ENCODE measurements at regions not wholly inside any gene's neighbourhood (a gene's known extent, or its start where the extent isn't known, plus 50 kb on each side); places are given as distances from the start of the nearest gene placed in this dataset.
A peak's percentile ranks its signal among the peaks of the same experiment; 100 is the strongest.

DNA sequence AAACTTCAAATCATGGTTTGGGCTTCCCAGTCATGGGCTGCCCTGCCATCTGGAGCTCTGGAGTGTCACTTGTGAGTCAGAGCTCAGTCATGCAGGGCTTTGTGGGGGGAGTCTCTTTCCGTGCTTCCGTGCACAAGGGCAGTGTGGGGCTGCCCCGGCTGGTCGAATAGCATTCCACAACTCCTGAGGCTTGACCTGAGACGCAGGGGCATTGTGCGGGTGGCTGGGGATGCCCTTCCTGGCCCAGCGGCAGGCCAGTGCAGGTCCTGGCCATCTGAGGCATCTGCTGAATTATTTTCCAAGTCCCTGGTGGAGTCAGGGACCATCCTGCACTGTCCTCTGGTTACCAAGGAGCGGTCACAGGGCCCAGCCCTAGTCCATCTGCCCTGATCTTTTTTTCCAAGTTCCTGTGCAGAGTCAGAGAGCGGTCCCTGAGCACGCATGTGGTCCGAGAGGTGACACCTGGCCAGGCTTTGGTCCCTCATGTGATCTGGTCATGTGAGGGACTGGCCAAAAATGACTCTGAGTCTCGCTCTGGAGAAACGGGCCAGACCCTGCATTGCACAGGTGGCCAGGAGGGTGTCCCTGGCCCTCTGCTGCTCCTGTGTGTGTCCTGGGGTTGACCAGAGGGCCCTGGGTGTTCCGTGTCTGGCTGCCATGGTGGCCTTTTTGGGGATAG lies 167.0 kb upstream of the ALG10B start (continued):
- no peak for TF ChIP-seq ELF1 (IDR thresholded peaks at IDR 0.05; ENCODE audit: borderline replicate concordance, low read depth)
- TF ChIP-seq, protein P1, sequence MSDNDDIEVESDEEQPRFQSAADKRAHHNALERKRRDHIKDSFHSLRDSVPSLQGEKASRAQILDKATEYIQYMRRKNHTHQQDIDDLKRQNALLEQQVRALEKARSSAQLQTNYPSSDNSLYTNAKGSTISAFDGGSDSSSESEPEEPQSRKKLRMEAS (IDR thresholded peaks at IDR 0.05) = peak; percentile 65; the same call in 1 of the 2 replicates

DNA sequence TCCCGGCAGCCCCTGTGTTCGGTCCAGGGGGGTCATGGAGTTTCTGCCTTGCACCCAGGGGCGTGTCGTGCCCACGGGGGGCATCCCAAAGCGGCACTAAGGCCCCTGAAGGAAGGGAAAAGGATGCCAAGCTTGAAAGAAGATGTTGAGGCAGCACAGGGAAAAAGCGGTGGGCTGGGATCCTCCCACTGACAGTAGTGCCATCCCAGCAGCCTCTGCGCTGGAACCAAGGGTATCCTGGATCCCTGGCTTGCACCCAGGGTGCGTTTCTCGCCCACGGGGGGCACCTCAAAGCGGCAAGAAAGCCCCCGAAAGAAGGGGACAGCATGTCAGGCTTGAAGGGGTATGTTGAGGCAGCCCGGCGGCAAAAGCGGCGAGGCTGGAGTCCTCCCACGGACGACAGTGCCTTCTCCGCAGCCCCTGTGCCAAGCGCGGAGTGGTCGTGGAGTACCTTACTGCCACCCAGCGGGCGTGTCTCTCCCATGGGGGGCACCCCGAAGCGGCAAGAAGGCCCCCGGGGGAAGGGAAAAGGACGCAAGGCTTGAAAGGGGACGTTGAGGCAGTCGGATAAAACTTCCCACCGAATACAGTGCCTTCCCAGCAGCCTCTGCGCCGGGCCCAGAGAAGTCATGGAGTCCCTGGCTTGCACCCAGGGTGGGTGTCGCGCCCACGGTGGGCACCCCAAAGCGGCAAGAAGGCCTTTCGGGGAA lies 164.4 kb upstream of the ALG10B start:
- ChIA-PET RAD21 (ENCODE audit: low non-redundant PET in 1 of 2, low total read pairs in 2 of 2, uncharacterized antibody in 2 of 2, unreplicated experiment in 2 of 2) (no interaction called here), CTCF (no interaction called here), POLR2A (no interaction called here)
- Histone ChIP-seq H3K9me2 (ENCODE audit: insufficient read depth) (no peaks in the 10 kb centered on the region), H3K9me3 (ENCODE audit: control insufficient read depth in 1 of 2, insufficient read depth in 1 of 2, low read depth in 1 of 2, low read length in 2 of 2) (no peaks in the 10 kb centered on the region), H3K4me3 (replicated peaks in 1 of 2; ENCODE audit: low read depth in 1 of 2, low read length in 2 of 2) (no peak overlapping the region), H2AFZ (ENCODE audit: low read depth, low read length, poor library complexity, severe bottlenecking) (no peak overlapping the region), H3K36me3 (ENCODE audit: control insufficient read depth in 1 of 2, insufficient read depth in 2 of 2, low read length in 2 of 2) (no peaks in the 10 kb centered on the region), H3K9ac (ENCODE audit: low read length) (no peak overlapping the region), H3K27ac (ENCODE audit: low read depth, low read length) (no peak overlapping the region), H3K4me1 (ENCODE audit: control insufficient read depth in 1 of 2, insufficient read depth in 2 of 2, low read length in 2 of 2) (peaks cover 6 to 20% of the 10 kb centered on the region in 2 experiments; a peak in 3 of 4 replicates), H3K4me2 (ENCODE audit: low read length) (no peak overlapping the region), H3K79me2 (ENCODE audit: insufficient read depth, low read length) (no peaks in the 10 kb centered on the region), H3K27me3 (ENCODE audit: insufficient read depth, low read length) (no peaks in the 10 kb centered on the region), H4K20me1 (ENCODE audit: insufficient read depth) (no peaks in the 10 kb centered on the region)
- BruUV-seq (replicated peaks) = no TSS peak
- ATAC-seq (no peak), DNase-seq (ENCODE audit: low read depth, low spot score) (no peak)
- intact Hi-C loops (cut with micrococcal nuclease) = no loop called here
- TF ChIP-seq, protein P2, sequence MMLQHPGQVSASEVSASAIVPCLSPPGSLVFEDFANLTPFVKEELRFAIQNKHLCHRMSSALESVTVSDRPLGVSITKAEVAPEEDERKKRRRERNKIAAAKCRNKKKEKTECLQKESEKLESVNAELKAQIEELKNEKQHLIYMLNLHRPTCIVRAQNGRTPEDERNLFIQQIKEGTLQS (IDR thresholded peaks at IDR 0.05) = no peak
- TF ChIP-seq SP1 (IDR thresholded peaks at IDR 0.05; ENCODE audit: low read depth) (no peak), FOSL1 (IDR thresholded peaks at IDR 0.05; ENCODE audit: low read depth) (no peak), SIN3A (IDR thresholded peaks at IDR 0.05; ENCODE audit: low read depth) (no peak), SRF (IDR thresholded peaks at IDR 0.05; ENCODE audit: low read depth) (no peak), YY1 (IDR thresholded peaks at IDR 0.05; ENCODE audit: extremely low read depth, insufficient replicate concordance, low read depth, low read length) (no peak), CEBPB (IDR thresholded peaks at IDR 0.05; ENCODE audit: low read depth) (no peak), EZH2 (IDR thresholded peaks at IDR 0.05) (no peak), ZFX (IDR thresholded peaks at IDR 0.05) (no peak)
- TF ChIP-seq, protein P3, sequence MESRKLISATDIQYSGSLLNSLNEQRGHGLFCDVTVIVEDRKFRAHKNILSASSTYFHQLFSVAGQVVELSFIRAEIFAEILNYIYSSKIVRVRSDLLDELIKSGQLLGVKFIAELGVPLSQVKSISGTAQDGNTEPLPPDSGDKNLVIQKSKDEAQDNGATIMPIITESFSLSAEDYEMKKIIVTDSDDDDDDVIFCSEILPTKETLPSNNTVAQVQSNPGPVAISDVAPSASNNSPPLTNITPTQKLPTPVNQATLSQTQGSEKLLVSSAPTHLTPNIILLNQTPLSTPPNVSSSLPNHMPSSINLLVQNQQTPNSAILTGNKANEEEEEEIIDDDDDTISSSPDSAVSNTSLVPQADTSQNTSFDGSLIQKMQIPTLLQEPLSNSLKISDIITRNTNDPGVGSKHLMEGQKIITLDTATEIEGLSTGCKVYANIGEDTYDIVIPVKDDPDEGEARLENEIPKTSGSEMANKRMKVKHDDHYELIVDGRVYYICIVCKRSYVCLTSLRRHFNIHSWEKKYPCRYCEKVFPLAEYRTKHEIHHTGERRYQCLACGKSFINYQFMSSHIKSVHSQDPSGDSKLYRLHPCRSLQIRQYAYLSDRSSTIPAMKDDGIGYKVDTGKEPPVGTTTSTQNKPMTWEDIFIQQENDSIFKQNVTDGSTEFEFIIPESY (IDR thresholded peaks at IDR 0.05; ENCODE audit: extremely low read depth, insufficient replicate concordance, low read length) = no peak
- TF ChIP-seq, protein P4, sequence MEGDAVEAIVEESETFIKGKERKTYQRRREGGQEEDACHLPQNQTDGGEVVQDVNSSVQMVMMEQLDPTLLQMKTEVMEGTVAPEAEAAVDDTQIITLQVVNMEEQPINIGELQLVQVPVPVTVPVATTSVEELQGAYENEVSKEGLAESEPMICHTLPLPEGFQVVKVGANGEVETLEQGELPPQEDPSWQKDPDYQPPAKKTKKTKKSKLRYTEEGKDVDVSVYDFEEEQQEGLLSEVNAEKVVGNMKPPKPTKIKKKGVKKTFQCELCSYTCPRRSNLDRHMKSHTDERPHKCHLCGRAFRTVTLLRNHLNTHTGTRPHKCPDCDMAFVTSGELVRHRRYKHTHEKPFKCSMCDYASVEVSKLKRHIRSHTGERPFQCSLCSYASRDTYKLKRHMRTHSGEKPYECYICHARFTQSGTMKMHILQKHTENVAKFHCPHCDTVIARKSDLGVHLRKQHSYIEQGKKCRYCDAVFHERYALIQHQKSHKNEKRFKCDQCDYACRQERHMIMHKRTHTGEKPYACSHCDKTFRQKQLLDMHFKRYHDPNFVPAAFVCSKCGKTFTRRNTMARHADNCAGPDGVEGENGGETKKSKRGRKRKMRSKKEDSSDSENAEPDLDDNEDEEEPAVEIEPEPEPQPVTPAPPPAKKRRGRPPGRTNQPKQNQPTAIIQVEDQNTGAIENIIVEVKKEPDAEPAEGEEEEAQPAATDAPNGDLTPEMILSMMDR (IDR thresholded peaks at IDR 0.05 in 2 of 3, conservative IDR thresholded peaks at IDR 0.05 in 1 of 3; ENCODE audit: borderline replicate concordance in 1 of 3, insufficient read depth in 1 of 3, low read depth in 2 of 3, low read length in 2 of 3) = no peak
- TF ChIP-seq, protein P5, sequence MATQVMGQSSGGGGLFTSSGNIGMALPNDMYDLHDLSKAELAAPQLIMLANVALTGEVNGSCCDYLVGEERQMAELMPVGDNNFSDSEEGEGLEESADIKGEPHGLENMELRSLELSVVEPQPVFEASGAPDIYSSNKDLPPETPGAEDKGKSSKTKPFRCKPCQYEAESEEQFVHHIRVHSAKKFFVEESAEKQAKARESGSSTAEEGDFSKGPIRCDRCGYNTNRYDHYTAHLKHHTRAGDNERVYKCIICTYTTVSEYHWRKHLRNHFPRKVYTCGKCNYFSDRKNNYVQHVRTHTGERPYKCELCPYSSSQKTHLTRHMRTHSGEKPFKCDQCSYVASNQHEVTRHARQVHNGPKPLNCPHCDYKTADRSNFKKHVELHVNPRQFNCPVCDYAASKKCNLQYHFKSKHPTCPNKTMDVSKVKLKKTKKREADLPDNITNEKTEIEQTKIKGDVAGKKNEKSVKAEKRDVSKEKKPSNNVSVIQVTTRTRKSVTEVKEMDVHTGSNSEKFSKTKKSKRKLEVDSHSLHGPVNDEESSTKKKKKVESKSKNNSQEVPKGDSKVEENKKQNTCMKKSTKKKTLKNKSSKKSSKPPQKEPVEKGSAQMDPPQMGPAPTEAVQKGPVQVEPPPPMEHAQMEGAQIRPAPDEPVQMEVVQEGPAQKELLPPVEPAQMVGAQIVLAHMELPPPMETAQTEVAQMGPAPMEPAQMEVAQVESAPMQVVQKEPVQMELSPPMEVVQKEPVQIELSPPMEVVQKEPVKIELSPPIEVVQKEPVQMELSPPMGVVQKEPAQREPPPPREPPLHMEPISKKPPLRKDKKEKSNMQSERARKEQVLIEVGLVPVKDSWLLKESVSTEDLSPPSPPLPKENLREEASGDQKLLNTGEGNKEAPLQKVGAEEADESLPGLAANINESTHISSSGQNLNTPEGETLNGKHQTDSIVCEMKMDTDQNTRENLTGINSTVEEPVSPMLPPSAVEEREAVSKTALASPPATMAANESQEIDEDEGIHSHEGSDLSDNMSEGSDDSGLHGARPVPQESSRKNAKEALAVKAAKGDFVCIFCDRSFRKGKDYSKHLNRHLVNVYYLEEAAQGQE (IDR thresholded peaks at IDR 0.05; ENCODE audit: low read depth) = no peak
- TF ChIP-seq, protein P1 (IDR thresholded peaks at IDR 0.05) = no peak
